NCI-H1436 treated with DMSO at 0.1 percent for 48 hours (cell line): ENCODE measurements at regions not wholly inside any gene's neighbourhood (a gene's known extent, or its start where the extent isn't known, plus 50 kb on each side); places are given as distances from the start of the nearest gene placed in this dataset.
"Not testable (repeated sequence)": the region's sequence is repeated elsewhere in the genome, so short reads cannot be mapped to it uniquely, and the experiment has no call there.

Source experiments
- DNase-seq: peaks from one replicate; lab custom pipeline; 2025; lab: John Stamatoyannopoulos, UW

- no peak for DNase-seq
Measured at GRCh38 chr9:79452265-79452664, 119.5 kb upstream of the TLE4 start.

- no peak for DNase-seq
Measured at GRCh38 chr9:79461712-79462111, 110.1 kb upstream of the TLE4 start.

- no peak for DNase-seq
Measured at GRCh38 chr9:79465156-79465555, 106.6 kb upstream of the TLE4 start.

GRCh38 chr9:79469164-79469563 lies 102.6 kb upstream of the TLE4 start:
- DNase-seq = no peak

GRCh38 chr9:79470954-79471353 lies 100.8 kb upstream of the TLE4 start:
- no peak for DNase-seq

GRCh38 chr9:79471580-79472543 lies 99.9 kb upstream of the TLE4 start:
- no peak for DNase-seq

GRCh38 chr9:79473704-79474103 lies 98.1 kb upstream of the TLE4 start:
- no peak for DNase-seq

- no peak for DNase-seq
Measured at GRCh38 chr9:79477241-79477840, 94.4 kb upstream of the TLE4 start.

- DNase-seq = no peak
Measured at GRCh38 chr9:79477955-79478771, 93.6 kb upstream of the TLE4 start.

- no peak for DNase-seq
Measured at GRCh38 chr9:79480639-79481038, 91.1 kb upstream of the TLE4 start.

GRCh38 chr9:79481846-79482477 lies 89.8 kb upstream of the TLE4 start:
- DNase-seq = no peak

GRCh38 chr9:79485258-79485657 lies 86.5 kb upstream of the TLE4 start:
- DNase-seq = no peak

GRCh38 chr9:79489261-79490000 lies 82.3 kb upstream of the TLE4 start:
- no peak for DNase-seq

- no peak for DNase-seq
Measured at GRCh38 chr9:79490657-79491248, 81.0 kb upstream of the TLE4 start.

GRCh38 chr9:79492092-79493009 lies 79.4 kb upstream of the TLE4 start:
- DNase-seq = no peak

- not testable (repeated sequence) for DNase-seq
Measured at GRCh38 chr9:79500196-79500864, 71.4 kb upstream of the TLE4 start.

GRCh38 chr9:79501546-79501945 lies 70.2 kb upstream of the TLE4 start:
- DNase-seq = no peak

GRCh38 chr9:79507801-79508200 lies 64.0 kb upstream of the TLE4 start:
- no peak for DNase-seq

- no peak for DNase-seq
Measured at GRCh38 chr9:79512251-79512650, 59.5 kb upstream of the TLE4 start.
